Endodermal cell (in vitro differentiated cells): ENCODE measurements at regions not wholly inside any gene's neighbourhood (a gene's known extent, or its start where the extent isn't known, plus 50 kb on each side); places are given as distances from the start of the nearest gene placed in this dataset.

Experiments used
- DNase-seq: peaks from one replicate; pipeline ENCODE4 v3.0.0-alpha.2; 2017
- H3K27ac ChIP-seq: 2 replicates; pipeline ENCODE4 v1.5.1; 2013; ENCODE audit warnings: mild to moderate bottlenecking, low read depth, low read length, moderate library complexity
- H3K27me3 ChIP-seq: 2 replicates; pipeline ENCODE4 v1.6.1; 2013; ENCODE audit warnings: mild to moderate bottlenecking, low read length, moderate library complexity; ENCODE audit not compliant: insufficient read depth, control insufficient read depth, poor library complexity, severe bottlenecking
- H3K36me3 ChIP-seq: 2 replicates; pipeline ENCODE4 v1.7.0; 2013; ENCODE audit warnings: mild to moderate bottlenecking, low read length, moderate library complexity; ENCODE audit not compliant: control insufficient read depth, insufficient read depth
- H3K4me1 ChIP-seq: one replicate; pipeline ENCODE4 v1.7.0; 2013; ENCODE audit warnings: low read length; ENCODE audit not compliant: control insufficient read depth, insufficient read depth
- H3K4me3 ChIP-seq: 2 replicates; pipeline ENCODE4 v1.5.1; 2013; ENCODE audit warnings: mild to moderate bottlenecking, low read length, moderate library complexity
- H3K9ac ChIP-seq: 2 replicates; pipeline ENCODE4 v1.6.1; 2013; ENCODE audit warnings: mild to moderate bottlenecking, low read length, moderate library complexity; ENCODE audit not compliant: poor library complexity, severe bottlenecking; ENCODE audit errors: extremely low read depth
- H3K9me3 ChIP-seq: 2 replicates; pipeline ENCODE4 v1.6.1; 2013; ENCODE audit warnings: mild to moderate bottlenecking, low read length, moderate library complexity; ENCODE audit not compliant: control insufficient read depth
- H3K27ac Mint-ChIP-seq: 2 replicates; pipeline ENCODE4 v1.8.0; 2020; ENCODE audit warnings: mixed read lengths
- H3K27me3 Mint-ChIP-seq: 2 replicates; pipeline ENCODE4 v1.8.0; 2021; ENCODE audit warnings: mild to moderate bottlenecking, mixed read lengths; ENCODE audit not compliant: insufficient read depth
- H3K36me3 Mint-ChIP-seq: 2 replicates; pipeline ENCODE4 v1.8.0; 2020; ENCODE audit warnings: low read depth, mixed read lengths
- H3K4me1 Mint-ChIP-seq: 2 replicates; pipeline ENCODE4 v1.8.0; 2020; ENCODE audit warnings: mixed read lengths
- H3K4me3 Mint-ChIP-seq: 2 replicates; pipeline ENCODE4 v1.8.0; 2020; ENCODE audit warnings: mild to moderate bottlenecking, moderate library complexity, mixed read lengths
- H3K9me3 Mint-ChIP-seq: 2 replicates; pipeline ENCODE4 v1.8.0; 2020; ENCODE audit warnings: mild to moderate bottlenecking, mixed read lengths
- CTCF ChIP-seq: fragments of 200-600 bp; sonication (generic); conservative IDR thresholded peaks from 2 replicates; pipeline ENCODE4 v1.5.0; 2021; ENCODE audit warnings: antibody characterized with exemption, mild to moderate bottlenecking
- WGBS, 2 experiments: methylation state at CpG; one replicate each; pipeline versions ENCODE4 v1.1.5 to v1.1.7; 2013; ENCODE audit warnings: missing lambda C conversion rate in 2 of 2, mixed read lengths in 1 of 2; ENCODE audit not compliant: insufficient coverage in 1 of 2, insufficient read length in 1 of 2; 5-methylcytosine and 5-hydroxymethylcytosine counted together

- Histone ChIP-seq H3K27me3 (no peaks in the 10 kb centered on the region), H3K27ac (no peak overlapping the region), H3K9ac (no peak overlapping the region), H3K4me1 (no peaks in the 10 kb centered on the region), H3K9me3 (no peaks in the 10 kb centered on the region), H3K36me3 (no peaks in the 10 kb centered on the region), H3K4me3 (no peak overlapping the region)
- Mint-ChIP-seq H3K4me3 (no peak overlapping the region), H3K9me3 (peaks cover 12% of the 10 kb centered on the region), H3K27ac (no peak overlapping the region), H3K36me3 (no peaks in the 10 kb centered on the region), H3K4me1 (no peaks in the 10 kb centered on the region), H3K27me3 (peaks cover 2% of the 10 kb centered on the region)
- DNase-seq, result no peak
- no peak for TF ChIP-seq CTCF
- WGBS, 2 experiments, result 92 to 94% methylated on average over 5 to 13 of the region's 13 CpGs
Observed at GRCh38 chr5:2052687-2053086, 170.0 kb upstream of the IRX4 start.

- no peak for TF ChIP-seq CTCF
- no peaks in the 10 kb centered on the region for H3K27me3 ChIP-seq
- Mint-ChIP-seq H3K36me3 (no peaks in the 10 kb centered on the region), H3K4me3 (no peak overlapping the region), H3K4me1 (no peaks in the 10 kb centered on the region), H3K27me3 (peaks cover 12% of the 10 kb centered on the region), H3K9me3 (peaks cover 9% of the 10 kb centered on the region), H3K27ac (no peak overlapping the region)
- no peak overlapping the region for H3K27ac ChIP-seq
- H3K9ac ChIP-seq, result no peak overlapping the region
- DNase-seq, result no peak
- 91% methylated on average over 2 of the region's 2 CpGs; no CpG with 5 or more reads in 1 of the 2 experiments for WGBS, 2 experiments
- H3K36me3 ChIP-seq, result no peaks in the 10 kb centered on the region
- no peaks in the 10 kb centered on the region for H3K9me3 ChIP-seq
- no peak overlapping the region for H3K4me3 ChIP-seq
- no peaks in the 10 kb centered on the region for H3K4me1 ChIP-seq
Observed at GRCh38 chr5:2049876-2050275, 167.2 kb upstream of the IRX4 start.

- TF ChIP-seq CTCF, result no peak
- Mint-ChIP-seq H3K4me3 (no peak overlapping the region), H3K9me3 (peaks cover 4% of the 10 kb centered on the region), H3K36me3 (no peaks in the 10 kb centered on the region), H3K4me1 (no peaks in the 10 kb centered on the region), H3K27ac (no peak overlapping the region), H3K27me3 (peaks cover 19% of the 10 kb centered on the region)
- 90 to 95% methylated on average over 8 to 9 of the region's 9 CpGs for WGBS, 2 experiments
- Histone ChIP-seq H3K4me3 (no peak overlapping the region), H3K9ac (no peak overlapping the region), H3K27ac (no peak overlapping the region), H3K36me3 (no peaks in the 10 kb centered on the region), H3K4me1 (no peaks in the 10 kb centered on the region), H3K9me3 (no peaks in the 10 kb centered on the region), H3K27me3 (no peaks in the 10 kb centered on the region)
- DNase-seq, result no peak
Observed at GRCh38 chr5:2048664-2049063, 165.9 kb upstream of the IRX4 start.
